ENCODE measurements at regions not wholly inside any gene's neighbourhood (a gene's known extent, or its start where the extent isn't known, plus 50 kb on each side); places are given as distances from the start of the nearest gene placed in this dataset.

GRCh38 chr6:71126506-71126905, 162.1 kb upstream of the OGFRL1 start:
- H2AFZ ChIP-seq (ENCODE audit: low read length) = no peak overlapping the region
- H3K27ac ChIP-seq (ENCODE audit: insufficient read length, low read depth, low read length) = no peak overlapping the region
- TF ChIP-seq CTCF (conservative IDR thresholded peaks at IDR 0.05) = no peak
- peaks cover 4% of the 10 kb centered on the region; the same call in 1 of the 2 replicates for H3K4me1 ChIP-seq (ENCODE audit: insufficient read depth, low read length)
- no peak overlapping the region for H3K18ac ChIP-seq (ENCODE audit: insufficient read length, low read depth, low read length)
- no peak overlapping the region for H3K14ac ChIP-seq (ENCODE audit: insufficient read depth, low read length)
- no peak overlapping the region for H3K9ac ChIP-seq (ENCODE audit: extremely low read depth, insufficient read length, low read length)
- no peak overlapping the region for H4K8ac ChIP-seq (replicated peaks; ENCODE audit: insufficient read length, low read depth, low read length)
- no peak overlapping the region for H2BK15ac ChIP-seq (ENCODE audit: low read depth, low read length)
- H3K23ac ChIP-seq (ENCODE audit: insufficient read length, low read depth, low read length) = no peak overlapping the region
- H4K91ac ChIP-seq (ENCODE audit: insufficient read length, low read depth, low read length) = no peak overlapping the region
- H3K79me2 ChIP-seq (ENCODE audit: insufficient read depth, low read length) = no peaks in the 10 kb centered on the region
- Mint-ChIP-seq H3K27me3 (ENCODE audit: low read depth) (no peaks in the 10 kb centered on the region), H3K4me1 (peaks cover 12 to 15% of the 10 kb centered on the region in 2 experiments), H3K9me3 (peaks cover 8 to 11% of the 10 kb centered on the region in 2 experiments; a peak in 4 of 5 replicates), H3K4me3 (no peak overlapping the region), H3K36me3 (ENCODE audit: insufficient read depth in 1 of 3, low read depth in 3 of 3) (peaks cover 0 to 12% (median 5%) of the 10 kb centered on the region in 3 experiments; a peak in 4 of 7 replicates), H3K27ac (no peak overlapping the region)
- H3K4ac ChIP-seq (ENCODE audit: low read depth, low read length) = no peak overlapping the region
- no peak overlapping the region for H3K56ac ChIP-seq (ENCODE audit: insufficient read length, low read depth, low read length)
- H3K79me1 ChIP-seq (ENCODE audit: insufficient read depth, low read depth, low read length, poor library complexity, severe bottlenecking) = no peaks in the 10 kb centered on the region
- DNase-seq = no peak
- H2BK20ac ChIP-seq (ENCODE audit: low read depth, low read length, poor library complexity, severe bottlenecking) = no peak overlapping the region
- no peak overlapping the region for H2AK5ac ChIP-seq (ENCODE audit: insufficient read length, low read length)
- H2BK5ac ChIP-seq (ENCODE audit: insufficient read length, low read length) = no peak overlapping the region
- no peaks in the 10 kb centered on the region for H3K23me2 ChIP-seq (ENCODE audit: insufficient read length, low read depth, low read length, poor library complexity, severe bottlenecking)
- no peaks in the 10 kb centered on the region for H3K9me3 ChIP-seq (ENCODE audit: control insufficient read depth, low read depth, low read length)
- H3K27me3 ChIP-seq (ENCODE audit: insufficient read depth, low read length) = no peaks in the 10 kb centered on the region
- H3K4me2 ChIP-seq (ENCODE audit: insufficient read depth, insufficient read length, low read length) = no peak overlapping the region
- no peak overlapping the region for H4K5ac ChIP-seq (ENCODE audit: insufficient read length, low read depth, low read length)
- no CpG with 5 or more reads among the region's 1 CpG for WGBS (ENCODE audit: extremely low coverage, insufficient read length, low lambda C conversion rate)
- H2BK120ac ChIP-seq (ENCODE audit: low read depth, low read length, poor library complexity, severe bottlenecking) = no peak overlapping the region
- H3T11ph ChIP-seq (ENCODE audit: low read length) = no peak overlapping the region
- no peak overlapping the region for H2BK12ac ChIP-seq (ENCODE audit: insufficient read length, low read depth, low read length)
- no peaks in the 10 kb centered on the region for H4K20me1 ChIP-seq (ENCODE audit: control insufficient read depth, insufficient read depth, insufficient read length)
